ENCODE measurements at regions not wholly inside any gene's neighbourhood (a gene's known extent, or its start where the extent isn't known, plus 50 kb on each side); places are given as distances from the start of the nearest gene placed in this dataset.
A peak's percentile ranks its signal among the peaks of the same experiment; 100 is the strongest.

GRCh38 chr1:14137411-14138134 is 437.6 kb downstream of the PRDM2 start:
- Histone ChIP-seq H3K27ac (ENCODE audit: low read depth in 1 of 2, low read length in 1 of 2) (no peak overlapping the region), H3K4me3 (no peak overlapping the region), H3K4me1 (ENCODE audit: control insufficient read depth in 5 of 5, insufficient read depth in 5 of 5, low read length in 5 of 5) (peaks cover 0 to 24% (median 7%) of the 10 kb centered on the region in 5 donors), H3K9me3 (ENCODE audit: control insufficient read depth in 4 of 4, insufficient read depth in 3 of 4, low read length in 3 of 4) (no peaks in the 10 kb centered on the region), H3K27me3 (ENCODE audit: control insufficient read depth in 3 of 3, insufficient read depth in 3 of 3, low read length in 2 of 3) (no peaks in the 10 kb centered on the region), H3K36me3 (ENCODE audit: control insufficient read depth in 4 of 4, insufficient read depth in 4 of 4, low read length in 4 of 4) (no peaks in the 10 kb centered on the region), H3K9ac (ENCODE audit: insufficient read depth in 1 of 2, low read length in 2 of 2) (no peak overlapping the region)
- WGBS, 2 donors, result 83 to 88% methylated on average over 6 of the region's 6 CpGs
- ATAC-seq (ENCODE audit: insufficient read depth, low FRiP score), result no peak
- no peak for TF ChIP-seq CTCF (IDR thresholded peaks at IDR 0.05; ENCODE audit: control extremely low read depth, extremely low read depth)
- DNase-seq, result no peak

GRCh38 chr1:14138135-14138506 is 438.1 kb downstream of the PRDM2 start:
- no peak for ATAC-seq (ENCODE audit: insufficient read depth, low FRiP score)
- Histone ChIP-seq H3K4me3 (no peak overlapping the region), H3K9ac (ENCODE audit: insufficient read depth in 1 of 2, low read length in 2 of 2) (no peak overlapping the region)

GRCh38 chr1:14138687-14139086 is 438.7 kb downstream of the PRDM2 start:
- Histone ChIP-seq H3K4me1 (ENCODE audit: control insufficient read depth in 5 of 5, insufficient read depth in 5 of 5, low read length in 5 of 5) (peaks cover 0 to 32% (median 11%) of the 10 kb centered on the region in 5 donors), H3K9me3 (ENCODE audit: control insufficient read depth in 4 of 4, insufficient read depth in 3 of 4, low read length in 3 of 4) (no peaks in the 10 kb centered on the region), H3K27ac (ENCODE audit: low read depth in 1 of 2, low read length in 1 of 2) (no peak overlapping the region), H3K36me3 (ENCODE audit: control insufficient read depth in 4 of 4, insufficient read depth in 4 of 4, low read length in 4 of 4) (no peaks in the 10 kb centered on the region), H3K9ac (ENCODE audit: insufficient read depth in 1 of 2, low read length in 2 of 2) (no peak overlapping the region), H3K27me3 (ENCODE audit: control insufficient read depth in 3 of 3, insufficient read depth in 3 of 3, low read length in 2 of 3) (no peaks in the 10 kb centered on the region), H3K4me3 (no peak overlapping the region)
- 80 to 88% methylated on average over 6 of the region's 6 CpGs for WGBS, 2 donors
- DNase-seq (peak in 2 of 3 donors; percentile 40 to 43), ATAC-seq (ENCODE audit: insufficient read depth, low FRiP score) (no peak)
- no peak for TF ChIP-seq CTCF (IDR thresholded peaks at IDR 0.05; ENCODE audit: control extremely low read depth, extremely low read depth)

More at GRCh38 chr1:14138135-14138506, 438.1 kb downstream of the PRDM2 start:
- Histone ChIP-seq H3K36me3 (ENCODE audit: control insufficient read depth in 4 of 4, insufficient read depth in 4 of 4, low read length in 4 of 4) (no peaks in the 10 kb centered on the region), H3K4me1 (ENCODE audit: control insufficient read depth in 5 of 5, insufficient read depth in 5 of 5, low read length in 5 of 5) (peaks cover 0 to 29% (median 11%) of the 10 kb centered on the region in 5 donors), H3K27ac (ENCODE audit: low read depth in 1 of 2, low read length in 1 of 2) (no peak overlapping the region), H3K27me3 (ENCODE audit: control insufficient read depth in 3 of 3, insufficient read depth in 3 of 3, low read length in 2 of 3) (no peaks in the 10 kb centered on the region), H3K9me3 (ENCODE audit: control insufficient read depth in 4 of 4, insufficient read depth in 3 of 4, low read length in 3 of 4) (no peaks in the 10 kb centered on the region)
- DNase-seq, result no peak
- 66 to 85% methylated on average over 3 of the region's 3 CpGs for WGBS, 2 donors
- TF ChIP-seq CTCF (IDR thresholded peaks at IDR 0.05; ENCODE audit: control extremely low read depth, extremely low read depth), result no peak
